Body of pancreas (tissue), 4 donors: ENCODE measurements at regions not wholly inside any gene's neighbourhood (a gene's known extent, or its start where the extent isn't known, plus 50 kb on each side); places are given as distances from the start of the nearest gene placed in this dataset.

Experiments used
- CTCF ChIP-seq, 7 experiments: fragments of 450-650 bp in 4 of 7; fragments of 200-600 bp in 3 of 7; sonication (generic) in 3 of 7; IDR thresholded peaks; one replicate each; pipeline ENCODE4 v1.5.1; 2016 to 2019; ENCODE audit warnings: antibody characterized with exemption in 7 of 7
- POLR2A ChIP-seq, 3 donors: fragments of 450-650 bp; IDR thresholded peaks; one replicate each; pipeline ENCODE4 v1.6.1; 2016; ENCODE audit warnings: antibody characterized with exemption in 3 of 3, mild to moderate bottlenecking in 2 of 3

GRCh38 chr1:163794551-163794950 is 472.8 kb downstream of the NUF2 start:
- no peak for TF ChIP-seq CTCF (IDR thresholded peaks at IDR 0.05)
- no peak for TF ChIP-seq POLR2A (IDR thresholded peaks at IDR 0.05)
